Brain microvascular endothelial cell (primary cell): ENCODE measurements at regions not wholly inside any gene's neighbourhood (a gene's known extent, or its start where the extent isn't known, plus 50 kb on each side); places are given as distances from the start of the nearest gene placed in this dataset.

Experiments
- DNase-seq: peaks from one replicate; pipeline ENCODE4 v3.0.0-alpha.2; 2020
- H3K27ac ChIP-seq: fragments of 250-450 bp; sonication (Bioruptor Pico); 2 replicates; pipeline ENCODE4 v1.5.1; 2020; ENCODE audit warnings: mild to moderate bottlenecking, moderate library complexity
- H3K27me3 ChIP-seq: fragments of 250-450 bp; sonication (Bioruptor Pico); replicated peaks from 2 replicates; pipeline ENCODE4 v1.5.1; 2020; ENCODE audit warnings: mild to moderate bottlenecking
- H3K36me3 ChIP-seq: fragments of 250-450 bp; sonication (Bioruptor Pico); replicated peaks from 2 replicates; pipeline ENCODE4 v1.5.1; 2020; ENCODE audit warnings: mild to moderate bottlenecking
- H3K4me3 ChIP-seq: 2 replicates; pipeline ENCODE4 v1.5.1; 2011; ENCODE audit warnings: low read depth, mild to moderate bottlenecking, control low read depth, low read length, moderate library complexity
- CTCF ChIP-seq: IDR thresholded peaks from 2 replicates; pipeline ENCODE4 v1.5.1; 2011; ENCODE audit warnings: low read depth, mild to moderate bottlenecking, moderate library complexity, low read length, control low read depth, inconsistent platforms; ENCODE audit errors: missing control alignments
- in situ Hi-C: cut with HindIII; loops from 2 replicates; pipeline ENCODE4 v1.10.0; 2017; ENCODE audit warnings: low sequenced_read_pairs, low pct_ligation_motif_present

DNA sequence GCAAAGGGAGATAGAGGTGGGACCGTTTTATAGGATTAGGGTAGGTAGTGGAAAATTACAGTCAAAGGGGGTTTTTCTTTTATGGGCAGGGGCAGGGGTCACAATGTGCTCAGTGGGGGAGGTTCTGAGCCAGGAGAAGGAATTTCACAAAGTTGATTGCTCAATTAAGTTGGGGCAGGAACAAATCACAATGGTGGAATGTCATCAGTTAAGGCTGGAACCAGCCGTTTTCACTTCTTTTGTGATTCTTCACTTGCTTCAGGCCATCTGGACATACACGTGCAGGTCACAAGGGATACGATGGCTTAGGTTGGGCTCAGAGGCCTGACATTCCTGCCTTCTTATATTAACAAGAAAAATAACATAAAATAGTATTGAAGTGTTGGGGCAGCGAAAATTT, 453.8 kb downstream of the VGLL3 start:
- DNase-seq, result no peak
- H3K4me3 ChIP-seq, result no peak overlapping the region
- no peak overlapping the region for H3K27ac ChIP-seq
- H3K27me3 ChIP-seq, result no peaks in the 10 kb centered on the region
- no peak for TF ChIP-seq CTCF
- H3K36me3 ChIP-seq, result no peaks in the 10 kb centered on the region
- in situ Hi-C loops, result no loop called here

GRCh38 chr3:86519819-86520218, 471.1 kb downstream of the VGLL3 start:
- no peak for DNase-seq
- in situ Hi-C loops, result no loop called here
- H3K4me3 ChIP-seq, result no peak overlapping the region
- no peak for TF ChIP-seq CTCF
- H3K36me3 ChIP-seq, result no peaks in the 10 kb centered on the region
- H3K27ac ChIP-seq, result no peak overlapping the region
- no peaks in the 10 kb centered on the region for H3K27me3 ChIP-seq

DNA sequence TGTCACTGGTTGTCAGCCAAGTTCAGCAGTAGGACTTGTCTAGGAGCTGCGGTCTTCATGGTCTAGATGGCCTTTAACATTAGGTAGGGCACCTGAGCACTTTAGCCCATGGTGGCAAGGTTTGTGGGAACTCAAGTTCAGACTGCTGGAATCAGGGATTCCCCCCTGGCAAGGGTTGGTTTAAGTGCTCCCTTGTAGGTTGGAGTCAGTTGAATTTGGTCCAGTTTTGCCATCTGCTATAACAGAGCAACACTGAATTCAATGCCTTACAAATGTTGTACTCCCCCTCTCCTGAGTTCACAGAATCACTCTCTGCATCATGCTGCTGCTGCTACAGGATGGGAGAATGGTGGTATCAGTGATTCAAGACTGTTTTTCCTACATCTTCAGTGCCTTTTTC, 509.3 kb downstream of the VGLL3 start:
- in situ Hi-C loops, result no loop called here
- TF ChIP-seq CTCF, result no peak
- no peak for DNase-seq
- no peak overlapping the region for H3K27ac ChIP-seq
- no peak overlapping the region for H3K4me3 ChIP-seq
- H3K36me3 ChIP-seq, result no peaks in the 10 kb centered on the region
- H3K27me3 ChIP-seq, result no peaks in the 10 kb centered on the region

- H3K36me3 ChIP-seq, result no peaks in the 10 kb centered on the region
- in situ Hi-C loops, result no loop called here
- H3K27me3 ChIP-seq, result no peaks in the 10 kb centered on the region
- H3K4me3 ChIP-seq, result no peak overlapping the region
- DNase-seq, result no peak
- no peak overlapping the region for H3K27ac ChIP-seq
- TF ChIP-seq CTCF, result no peak
These were observed 509.9 kb downstream of the VGLL3 start for GRCh38 chr3:86481031-86481430.

- H3K36me3 ChIP-seq, result no peaks in the 10 kb centered on the region
- DNase-seq, result no peak
- in situ Hi-C loops, result no loop called here
- no peak for TF ChIP-seq CTCF
- H3K27ac ChIP-seq, result no peak overlapping the region
- no peak overlapping the region for H3K4me3 ChIP-seq
- H3K27me3 ChIP-seq, result no peaks in the 10 kb centered on the region
These were observed 526.8 kb downstream of the VGLL3 start for GRCh38 chr3:86464180-86464579.

- no peaks in the 10 kb centered on the region for H3K36me3 ChIP-seq
- in situ Hi-C loops, result no loop called here
- H3K4me3 ChIP-seq, result no peak overlapping the region
- no peak for DNase-seq
- no peaks in the 10 kb centered on the region for H3K27me3 ChIP-seq
- no peak for TF ChIP-seq CTCF
- H3K27ac ChIP-seq, result no peak overlapping the region
These were observed 539.2 kb downstream of the VGLL3 start for GRCh38 chr3:86451749-86452148.
